GM23338 (cell line): ENCODE measurements at regions not wholly inside any gene's neighbourhood (a gene's known extent, or its start where the extent isn't known, plus 50 kb on each side); places are given as distances from the start of the nearest gene placed in this dataset.

Source experiments
- CREB1 ChIP-seq: fragments of 250-450 bp; sonication (Bioruptor Pico); IDR thresholded peaks from 2 replicates; pipeline ENCODE4 v1.5.0; 2020; ENCODE audit warnings: low read depth, mild to moderate bottlenecking, moderate library complexity
- CTCF ChIP-seq, 2 experiments: fragments of 200-600 bp in 1 of 2; sonication (generic) in 1 of 2; conservative IDR thresholded peaks; 2 replicates each; pipeline versions ENCODE4 v1.5.1 to v1.6.1; 2016 to 2017; ENCODE audit warnings: antibody characterized with exemption in 2 of 2, low read depth in 2 of 2, mild to moderate bottlenecking in 2 of 2, moderate library complexity in 1 of 2
- ETS1 ChIP-seq: IDR thresholded peaks from 2 replicates; pipeline ENCODE4 v1.6.1; 2016; ENCODE audit warnings: antibody characterized with exemption
- EZH2phosphoT487 ChIP-seq: fragments of 200-600 bp; sonication (generic); IDR thresholded peaks from one replicate; pipeline ENCODE4 v1.8.1; 2018; ENCODE audit warnings: antibody characterized with exemption; ENCODE audit not compliant: unreplicated experiment
- NANOG ChIP-seq: IDR thresholded peaks from 2 replicates; pipeline ENCODE4 v1.6.1; 2016; ENCODE audit warnings: antibody characterized with exemption, borderline replicate concordance
- STAT1 ChIP-seq: IDR thresholded peaks from one replicate; pipeline ENCODE4 v1.6.1; 2016; ENCODE audit warnings: antibody characterized with exemption; ENCODE audit not compliant: unreplicated experiment
- ZNF114 ChIP-seq: fragments of 250-450 bp; sonication (Bioruptor Pico); IDR thresholded peaks from 2 replicates; pipeline ENCODE4 v1.5.0; 2020; ENCODE audit warnings: mild to moderate bottlenecking, moderate library complexity
- ZNF331 ChIP-seq: fragments of 250-450 bp; sonication (Bioruptor Pico); IDR thresholded peaks from 2 replicates; pipeline ENCODE4 v1.5.0; 2020; ENCODE audit warnings: low read depth, mild to moderate bottlenecking, moderate library complexity
- TF ChIP-seq, protein P1 (sequence below): fragments of 250-450 bp; sonication (Bioruptor Pico); IDR thresholded peaks from 2 replicates; pipeline ENCODE4 v1.5.0; 2020; ENCODE audit warnings: mild to moderate bottlenecking, moderate library complexity

DNA sequence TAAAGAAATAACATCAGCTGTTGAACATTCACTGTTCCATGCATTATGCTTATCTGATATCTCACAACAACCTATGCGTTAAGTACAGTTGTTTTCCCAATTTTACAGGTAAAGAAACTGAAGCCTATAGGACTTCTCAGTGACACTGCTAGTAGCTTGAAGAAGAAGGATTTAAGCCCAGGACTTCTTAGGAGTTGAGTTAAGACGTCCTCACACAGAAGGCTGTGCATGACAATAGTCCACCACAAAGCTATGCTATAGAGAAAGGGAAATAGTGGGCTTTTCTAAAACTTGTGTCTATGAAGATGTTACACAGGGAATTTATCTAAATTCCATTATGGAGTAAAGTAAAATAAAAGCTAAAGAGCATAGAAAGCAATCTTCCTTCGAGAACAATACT is 120.5 kb upstream of the RASSF8 start (continued):
- TF ChIP-seq, protein P1, sequence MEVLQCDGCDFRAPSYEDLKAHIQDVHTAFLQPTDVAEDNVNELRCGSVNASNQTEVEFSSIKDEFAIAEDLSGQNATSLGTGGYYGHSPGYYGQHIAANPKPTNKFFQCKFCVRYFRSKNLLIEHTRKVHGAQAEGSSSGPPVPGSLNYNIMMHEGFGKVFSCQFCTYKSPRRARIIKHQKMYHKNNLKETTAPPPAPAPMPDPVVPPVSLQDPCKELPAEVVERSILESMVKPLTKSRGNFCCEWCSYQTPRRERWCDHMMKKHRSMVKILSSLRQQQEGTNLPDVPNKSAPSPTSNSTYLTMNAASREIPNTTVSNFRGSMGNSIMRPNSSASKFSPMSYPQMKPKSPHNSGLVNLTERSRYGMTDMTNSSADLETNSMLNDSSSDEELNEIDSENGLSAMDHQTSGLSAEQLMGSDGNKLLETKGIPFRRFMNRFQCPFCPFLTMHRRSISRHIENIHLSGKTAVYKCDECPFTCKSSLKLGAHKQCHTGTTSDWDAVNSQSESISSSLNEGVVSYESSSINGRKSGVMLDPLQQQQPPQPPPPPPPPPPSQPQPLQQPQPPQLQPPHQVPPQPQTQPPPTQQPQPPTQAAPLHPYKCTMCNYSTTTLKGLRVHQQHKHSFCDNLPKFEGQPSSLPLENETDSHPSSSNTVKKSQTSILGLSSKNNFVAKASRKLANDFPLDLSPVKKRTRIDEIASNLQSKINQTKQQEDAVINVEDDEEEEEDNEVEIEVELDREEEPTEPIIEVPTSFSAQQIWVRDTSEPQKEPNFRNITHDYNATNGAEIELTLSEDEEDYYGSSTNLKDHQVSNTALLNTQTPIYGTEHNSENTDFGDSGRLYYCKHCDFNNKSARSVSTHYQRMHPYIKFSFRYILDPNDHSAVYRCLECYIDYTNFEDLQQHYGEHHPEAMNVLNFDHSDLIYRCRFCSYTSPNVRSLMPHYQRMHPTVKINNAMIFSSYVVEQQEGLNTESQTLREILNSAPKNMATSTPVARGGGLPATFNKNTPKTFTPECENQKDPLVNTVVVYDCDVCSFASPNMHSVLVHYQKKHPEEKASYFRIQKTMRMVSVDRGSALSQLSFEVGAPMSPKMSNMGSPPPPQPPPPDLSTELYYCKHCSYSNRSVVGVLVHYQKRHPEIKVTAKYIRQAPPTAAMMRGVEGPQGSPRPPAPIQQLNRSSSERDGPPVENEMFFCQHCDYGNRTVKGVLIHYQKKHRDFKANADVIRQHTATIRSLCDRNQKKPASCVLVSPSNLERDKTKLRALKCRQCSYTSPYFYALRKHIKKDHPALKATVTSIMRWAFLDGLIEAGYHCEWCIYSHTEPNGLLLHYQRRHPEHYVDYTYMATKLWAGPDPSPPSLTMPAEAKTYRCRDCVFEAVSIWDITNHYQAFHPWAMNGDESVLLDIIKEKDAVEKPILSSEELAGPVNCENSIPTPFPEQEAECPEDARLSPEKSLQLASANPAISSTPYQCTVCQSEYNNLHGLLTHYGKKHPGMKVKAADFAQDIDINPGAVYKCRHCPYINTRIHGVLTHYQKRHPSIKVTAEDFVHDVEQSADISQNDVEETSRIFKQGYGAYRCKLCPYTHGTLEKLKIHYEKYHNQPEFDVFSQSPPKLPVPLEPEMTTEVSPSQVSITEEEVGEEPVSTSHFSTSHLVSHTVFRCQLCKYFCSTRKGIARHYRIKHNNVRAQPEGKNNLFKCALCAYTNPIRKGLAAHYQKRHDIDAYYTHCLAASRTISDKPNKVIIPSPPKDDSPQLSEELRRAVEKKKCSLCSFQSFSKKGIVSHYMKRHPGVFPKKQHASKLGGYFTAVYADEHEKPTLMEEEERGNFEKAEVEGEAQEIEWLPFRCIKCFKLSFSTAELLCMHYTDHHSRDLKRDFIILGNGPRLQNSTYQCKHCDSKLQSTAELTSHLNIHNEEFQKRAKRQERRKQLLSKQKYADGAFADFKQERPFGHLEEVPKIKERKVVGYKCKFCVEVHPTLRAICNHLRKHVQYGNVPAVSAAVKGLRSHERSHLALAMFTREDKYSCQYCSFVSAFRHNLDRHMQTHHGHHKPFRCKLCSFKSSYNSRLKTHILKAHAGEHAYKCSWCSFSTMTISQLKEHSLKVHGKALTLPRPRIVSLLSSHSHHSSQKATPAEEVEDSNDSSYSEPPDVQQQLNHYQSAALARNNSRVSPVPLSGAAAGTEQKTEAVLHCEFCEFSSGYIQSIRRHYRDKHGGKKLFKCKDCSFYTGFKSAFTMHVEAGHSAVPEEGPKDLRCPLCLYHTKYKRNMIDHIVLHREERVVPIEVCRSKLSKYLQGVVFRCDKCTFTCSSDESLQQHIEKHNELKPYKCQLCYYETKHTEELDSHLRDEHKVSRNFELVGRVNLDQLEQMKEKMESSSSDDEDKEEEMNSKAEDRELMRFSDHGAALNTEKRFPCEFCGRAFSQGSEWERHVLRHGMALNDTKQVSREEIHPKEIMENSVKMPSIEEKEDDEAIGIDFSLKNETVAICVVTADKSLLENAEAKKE, result no peak
- TF ChIP-seq ETS1 (no peak), CREB1 (CRISPR knock-in tag) (no peak), EZH2phosphoT487 (no peak), STAT1 (no peak), ZNF331 (no peak), NANOG (no peak), CTCF (conservative IDR thresholded peaks at IDR 0.05; ENCODE audit: low read depth in 2 of 2) (no peak), ZNF114 (CRISPR knock-in tag) (no peak)
